PC-3 (cell line): ENCODE measurements at regions not wholly inside any gene's neighbourhood (a gene's known extent, or its start where the extent isn't known, plus 50 kb on each side); places are given as distances from the start of the nearest gene placed in this dataset.
A peak's percentile ranks its signal among the peaks of the same experiment; 100 is the strongest.

ENCODE experiments used
- ATAC-seq: fragments of 200-7000 bp; cut with Tn5 transposase; 2 replicates; pipeline ENCODE4 v1.9.1; 2020; ENCODE audit warnings: mild to moderate bottlenecking, moderate library complexity
- BruUV-seq: library from RNA; stranded (reverse); fragments of 400-500 nt; replicated peaks from 2 replicates; lab custom pipeline; 2021; lab: Mats Ljungman, UMichigan
- CTCF ChIA-PET: fragments of 300-600 bp; sonication (Branson Sonifier 250); formaldehyde crosslinking; loops from one replicate; lab custom pipeline; 2022; ENCODE audit warnings: antibody characterized with exemption; lab: Charles Lee
- POLR2A ChIA-PET: fragments of 300-600 bp; sonication (Branson Sonifier 250); formaldehyde crosslinking; loops from one replicate; lab custom pipeline; 2022; ENCODE audit warnings: antibody characterized with exemption; ENCODE audit not compliant: unreplicated experiment; lab: Charles Lee
- DNase-seq: peaks from one replicate; pipeline ENCODE4 v3.0.0-alpha.2; 2015
- H2AFZ ChIP-seq: fragments of 300-600 bp; sonication (generic); 2 replicates; pipeline ENCODE4 v1.6.0; 2016; ENCODE audit warnings: antibody characterized with exemption, low read length
- H3F3A ChIP-seq: fragments of 300-600 bp; sonication (generic); one replicate; pipeline ENCODE4 v1.6.0; 2017; ENCODE audit warnings: antibody characterized with exemption, low read length, control low read depth, mild to moderate bottlenecking; ENCODE audit not compliant: unreplicated experiment
- H3K27ac ChIP-seq: fragments of 300-600 bp; sonication (generic); 2 replicates; pipeline ENCODE4 v1.5.1; 2016; ENCODE audit warnings: mild to moderate bottlenecking, low read length
- H3K27me3 ChIP-seq: fragments of 300-600 bp; sonication (generic); 2 replicates; pipeline ENCODE4 v1.6.1; 2016; ENCODE audit warnings: low read length, mixed read lengths
- H3K36me3 ChIP-seq: fragments of 300-600 bp; sonication (generic); 2 replicates; pipeline ENCODE4 v1.6.1; 2016; ENCODE audit warnings: low read depth, mixed run types, low read length, mixed read lengths
- H3K4me1 ChIP-seq: fragments of 300-600 bp; sonication (generic); 2 replicates; pipeline ENCODE4 v1.5.1; 2016; ENCODE audit warnings: low read length; ENCODE audit not compliant: insufficient read depth
- H3K4me2 ChIP-seq: fragments of 300-600 bp; sonication (generic); 2 replicates; pipeline ENCODE4 v1.6.0; 2016; ENCODE audit warnings: low read length
- H3K4me3 ChIP-seq: fragments of 300-600 bp; sonication (generic); 2 replicates; pipeline ENCODE4 v1.5.1; 2016; ENCODE audit warnings: mild to moderate bottlenecking, low read length, mixed read lengths
- H3K79me2 ChIP-seq: fragments of 300-600 bp; sonication (generic); 2 replicates; pipeline ENCODE4 v1.6.1; 2017; ENCODE audit warnings: low read length, mixed read lengths
- H3K9ac ChIP-seq: fragments of 300-600 bp; sonication (generic); 2 replicates; pipeline ENCODE4 v1.6.0; 2016; ENCODE audit warnings: mild to moderate bottlenecking, low read length
- H3K9me2 ChIP-seq: fragments of 300-600 bp; sonication (generic); replicated peaks from 2 replicates; pipeline ENCODE4 v1.6.1; 2016; ENCODE audit warnings: mixed run types, low read length, mixed read lengths
- H3K9me3 ChIP-seq: fragments of 300-600 bp; sonication (generic); 2 replicates; pipeline ENCODE4 v1.6.1; 2016; ENCODE audit warnings: low read length, mixed read lengths
- H4K20me1 ChIP-seq: fragments of 300-600 bp; sonication (generic); 2 replicates; pipeline ENCODE4 v1.6.1; 2016; ENCODE audit warnings: low read length, mixed read lengths
- CTCF ChIP-seq: fragments of 300-600 bp; sonication (generic); conservative IDR thresholded peaks from 2 replicates; pipeline ENCODE4 v1.5.1; 2017; ENCODE audit warnings: antibody characterized with exemption, low read depth, mild to moderate bottlenecking, low read length
- EZH2 ChIP-seq: fragments of 300-600 bp; sonication (generic); IDR thresholded peaks from one replicate; pipeline ENCODE4 v1.6.1; 2017; ENCODE audit warnings: antibody characterized with exemption, mild to moderate bottlenecking, low read length; ENCODE audit not compliant: unreplicated experiment
- EZH2phosphoT487 ChIP-seq: fragments of 300-600 bp; sonication (generic); IDR thresholded peaks from 2 replicates; pipeline ENCODE4 v1.6.1; 2018; ENCODE audit warnings: mild to moderate bottlenecking, antibody characterized with exemption, low read length, borderline replicate concordance
- intact Hi-C: fragments of 100-400 bp; cut with micrococcal nuclease; formaldehyde crosslinking; loops from 2 replicates; pipeline ENCODE4 v1.9.0; 2023

DNA sequence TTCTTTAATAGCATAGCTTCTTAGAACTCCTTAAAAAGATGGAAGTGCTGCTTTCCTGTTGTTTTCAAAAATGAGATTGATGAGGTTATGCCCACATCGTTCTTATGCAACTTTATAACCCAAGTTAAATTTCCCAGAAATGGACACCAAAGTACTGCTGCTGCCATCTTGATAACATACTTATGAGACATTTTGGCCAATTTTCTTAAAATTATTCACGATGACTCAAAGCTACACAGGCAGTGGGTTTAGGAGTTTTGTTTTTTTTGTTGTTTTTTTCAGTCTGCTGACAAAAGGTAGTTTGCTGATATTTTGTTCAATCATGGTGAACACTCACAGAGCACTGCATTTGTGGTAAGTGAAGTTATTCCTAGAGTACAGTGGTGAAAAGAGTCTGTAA is 54.9 kb upstream of the RFC3 start:
- Histone ChIP-seq H3K36me3 (no peaks in the 10 kb centered on the region), H2AFZ (no peak overlapping the region), H3K9me2 (no peaks in the 10 kb centered on the region), H3K4me3 (no peak overlapping the region), H4K20me1 (no peaks in the 10 kb centered on the region), H3K79me2 (no peaks in the 10 kb centered on the region), H3K27me3 (no peaks in the 10 kb centered on the region), H3K9ac (no peak overlapping the region), H3F3A (no peaks in the 10 kb centered on the region), H3K27ac (no peak overlapping the region), H3K4me1 (no peaks in the 10 kb centered on the region; the same call in 1 of the 2 replicates), H3K9me3 (no peaks in the 10 kb centered on the region), H3K4me2 (no peak overlapping the region)
- POLR2A ChIA-PET: no interaction called here
- CTCF ChIA-PET: interaction anchor here (0.6 kb wide), 1 partner anchor 273 kb away, joined by 3 read pairs; no protein-coding TSS in a partner anchor
- TF ChIP-seq EZH2phosphoT487 (no peak), CTCF (no peak), EZH2 (no peak)
- no peak for ATAC-seq
- intact Hi-C loops: no loop called here
- no peak for DNase-seq
- BruUV-seq: no TSS peak

- DNase-seq (peak; percentile 18), ATAC-seq (no peak)
- intact Hi-C loops: no loop called here
- Histone ChIP-seq H3K4me2 (no peak overlapping the region), H2AFZ (no peak overlapping the region), H3K9ac (no peak overlapping the region), H3F3A (no peaks in the 10 kb centered on the region), H3K4me3 (no peak overlapping the region), H3K4me1 (no peaks in the 10 kb centered on the region; the same call in 1 of the 2 replicates), H3K9me2 (no peaks in the 10 kb centered on the region), H3K27me3 (no peaks in the 10 kb centered on the region), H3K79me2 (no peaks in the 10 kb centered on the region), H4K20me1 (no peaks in the 10 kb centered on the region), H3K36me3 (no peaks in the 10 kb centered on the region), H3K27ac (no peak overlapping the region), H3K9me3 (no peaks in the 10 kb centered on the region)
- BruUV-seq: no TSS peak
- CTCF ChIA-PET: no interaction called here
- POLR2A ChIA-PET: no interaction called here
- TF ChIP-seq EZH2 (no peak), CTCF (no peak), EZH2phosphoT487 (no peak)
Measured at GRCh38 chr13:33764716-33765115, 53.2 kb upstream of the RFC3 start.

DNA sequence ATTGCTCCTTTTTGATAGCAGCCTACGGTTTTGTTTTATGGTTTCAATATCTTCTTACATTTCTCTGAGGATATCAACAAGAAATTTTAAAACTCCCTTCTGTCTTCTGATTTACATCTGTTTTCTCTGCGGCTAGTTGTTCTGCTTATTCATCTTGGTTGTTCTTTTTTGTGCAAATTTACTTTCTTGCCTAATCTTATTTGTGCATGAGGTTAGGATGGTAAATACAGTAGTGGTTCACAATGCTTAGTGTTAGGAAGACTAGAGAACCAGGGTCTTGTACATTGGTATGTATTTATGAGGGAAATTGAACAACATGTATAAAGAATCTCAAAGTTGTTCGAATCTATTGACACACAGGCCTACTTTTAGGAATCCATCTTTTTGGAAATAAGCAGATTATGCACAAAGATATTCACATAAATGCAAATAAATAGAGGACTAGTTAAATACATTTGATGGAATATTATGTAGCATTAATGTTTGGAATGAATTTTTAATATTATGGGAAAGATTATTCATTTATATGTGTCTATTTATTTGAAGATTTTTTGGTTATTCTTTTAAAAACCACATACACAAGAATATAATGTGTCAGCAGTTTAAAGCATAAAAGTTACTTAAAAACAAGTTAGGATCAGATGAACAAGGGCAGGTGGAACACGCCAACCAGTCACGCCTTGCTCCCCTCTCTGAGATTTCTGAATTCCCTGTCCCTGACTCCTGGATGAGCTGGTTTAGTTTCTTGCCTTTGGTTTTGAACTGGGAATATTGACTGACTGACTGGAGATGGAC is 51.4 kb upstream of the RFC3 start:
- TF ChIP-seq EZH2phosphoT487 (no peak), EZH2 (no peak), CTCF (no peak)
- POLR2A ChIA-PET: no interaction called here
- DNase-seq: no peak
- no peaks in the 10 kb centered on the region for H3F3A ChIP-seq
- intact Hi-C loops: no loop called here
- H3K4me3 ChIP-seq: no peak overlapping the region
- H3K4me1 ChIP-seq: no peaks in the 10 kb centered on the region; the same call in 1 of the 2 replicates
- H3K79me2 ChIP-seq: no peaks in the 10 kb centered on the region
- no peaks in the 10 kb centered on the region for H3K9me3 ChIP-seq
- H2AFZ ChIP-seq: no peak overlapping the region
- H3K9me2 ChIP-seq: no peaks in the 10 kb centered on the region
- ATAC-seq: no peak
- BruUV-seq: no TSS peak
- CTCF ChIA-PET: no interaction called here
- H3K27me3 ChIP-seq: no peaks in the 10 kb centered on the region
- no peak overlapping the region for H3K27ac ChIP-seq
- H4K20me1 ChIP-seq: no peaks in the 10 kb centered on the region
- H3K36me3 ChIP-seq: no peaks in the 10 kb centered on the region
- H3K9ac ChIP-seq: no peak overlapping the region
- no peak overlapping the region for H3K4me2 ChIP-seq
